HepG2 (cell line): ENCODE measurements at regions not wholly inside any gene's neighbourhood (a gene's known extent, or its start where the extent isn't known, plus 50 kb on each side); places are given as distances from the start of the nearest gene placed in this dataset.

Experiments
- CHD4 ChIP-seq: fragments of 200-600 bp; sonication (generic); IDR thresholded peaks from 2 replicates; pipeline ENCODE4 v1.7.0; 2017; ENCODE audit warnings: mild to moderate bottlenecking, low read length, borderline replicate concordance
- ELF1 ChIP-seq: sonication (generic); formaldehyde crosslinking; IDR thresholded peaks from 2 replicates; pipeline ENCODE4 v1.4.0; 2020; ENCODE audit warnings: missing genetic modification reagents
- HDAC6 ChIP-seq: fragments of 200-600 bp; sonication (generic); IDR thresholded peaks from 2 replicates; pipeline ENCODE4 v1.7.0; 2017; ENCODE audit warnings: mild to moderate bottlenecking, antibody characterized with exemption, low read length, low read depth
- HOXD1 ChIP-seq: sonication (generic); formaldehyde crosslinking; IDR thresholded peaks from 2 replicates; pipeline ENCODE4 v1.5.0; 2020; ENCODE audit warnings: missing genetic modification reagents
- KDM1A ChIP-seq: IDR thresholded peaks from 2 replicates; pipeline ENCODE4 v1.6.1; 2016; ENCODE audit warnings: missing compliant biosample characterization
- NFE2L2 ChIP-seq: fragments of 150-350 bp; IDR thresholded peaks from 2 replicates; pipeline ENCODE4 v1.6.1; 2014; ENCODE audit warnings: low read length
- TBX3 ChIP-seq: fragments of 450-650 bp; IDR thresholded peaks from 2 replicates; pipeline ENCODE4 v1.6.1; 2017; ENCODE audit warnings: antibody characterized with exemption, mild to moderate bottlenecking, inconsistent platforms, borderline replicate concordance
- TCF12 ChIP-seq, 2 experiments: fragments of 450-650 bp in 1 of 2; sonication (generic) in 1 of 2; formaldehyde crosslinking in 1 of 2; IDR thresholded peaks; 2 replicates each; pipeline versions ENCODE4 v1.6.1 to v1.8.0; 2017 to 2022; ENCODE audit warnings: antibody characterized with exemption in 1 of 2, mild to moderate bottlenecking in 1 of 2, missing genetic modification reagents in 1 of 2, moderate library complexity in 1 of 2
- TFDP1 ChIP-seq: IDR thresholded peaks from 2 replicates; pipeline ENCODE4 v1.6.1; 2016; ENCODE audit warnings: missing compliant biosample characterization, missing genetic modification reagents, borderline replicate concordance
- ZNF274 ChIP-seq: sonication (generic); formaldehyde crosslinking; IDR thresholded peaks from 2 replicates; pipeline ENCODE4 v1.5.1; 2020; ENCODE audit warnings: mild to moderate bottlenecking, missing genetic modification reagents
- ZNF598 ChIP-seq: sonication (generic); formaldehyde crosslinking; IDR thresholded peaks from 2 replicates; pipeline ENCODE4 v1.5.1; 2020; ENCODE audit warnings: mild to moderate bottlenecking, missing genetic modification reagents, borderline replicate concordance
- TF ChIP-seq, protein P1 (sequence below): sonication (generic); formaldehyde crosslinking; IDR thresholded peaks from 2 replicates; pipeline ENCODE4 v1.4.0; 2020; ENCODE audit warnings: missing genetic modification reagents, borderline replicate concordance
- TF ChIP-seq, protein P2 (sequence below): sonication (generic); formaldehyde crosslinking; IDR thresholded peaks from 2 replicates; pipeline ENCODE4 v1.5.0; 2020; ENCODE audit warnings: mild to moderate bottlenecking, missing genetic modification reagents, moderate library complexity
- TF ChIP-seq, protein P3 (sequence below): sonication (generic); formaldehyde crosslinking; IDR thresholded peaks from 2 replicates; pipeline ENCODE4 v1.4.0; 2020; ENCODE audit warnings: missing genetic modification reagents

DNA sequence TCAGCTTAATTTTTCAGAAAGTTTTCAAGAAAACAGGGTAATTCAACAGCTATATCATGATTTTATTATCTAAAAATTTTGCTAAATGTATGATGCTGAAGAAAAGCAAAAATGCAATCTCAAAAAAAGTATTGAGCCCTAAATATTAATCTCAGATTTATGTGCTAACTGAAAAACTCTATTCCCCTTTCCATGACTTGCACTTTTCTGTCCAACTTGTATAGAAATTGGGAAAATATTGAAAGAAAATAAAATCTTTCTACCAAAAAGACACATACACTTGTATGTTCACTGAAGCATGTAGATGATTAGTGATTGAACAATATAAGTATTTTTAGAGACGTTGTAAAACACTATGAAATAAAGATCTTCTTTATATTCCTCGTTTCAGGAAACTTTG lies 368.0 kb upstream of the ATXN7L3B start:
- no peak for TF ChIP-seq HDAC6
- no peak for TF ChIP-seq HOXD1 (CRISPR knock-in tag)
- TF ChIP-seq TBX3, result no peak
- no peak for TF ChIP-seq KDM1A (CRISPR knock-in tag)
- TF ChIP-seq, protein P1, sequence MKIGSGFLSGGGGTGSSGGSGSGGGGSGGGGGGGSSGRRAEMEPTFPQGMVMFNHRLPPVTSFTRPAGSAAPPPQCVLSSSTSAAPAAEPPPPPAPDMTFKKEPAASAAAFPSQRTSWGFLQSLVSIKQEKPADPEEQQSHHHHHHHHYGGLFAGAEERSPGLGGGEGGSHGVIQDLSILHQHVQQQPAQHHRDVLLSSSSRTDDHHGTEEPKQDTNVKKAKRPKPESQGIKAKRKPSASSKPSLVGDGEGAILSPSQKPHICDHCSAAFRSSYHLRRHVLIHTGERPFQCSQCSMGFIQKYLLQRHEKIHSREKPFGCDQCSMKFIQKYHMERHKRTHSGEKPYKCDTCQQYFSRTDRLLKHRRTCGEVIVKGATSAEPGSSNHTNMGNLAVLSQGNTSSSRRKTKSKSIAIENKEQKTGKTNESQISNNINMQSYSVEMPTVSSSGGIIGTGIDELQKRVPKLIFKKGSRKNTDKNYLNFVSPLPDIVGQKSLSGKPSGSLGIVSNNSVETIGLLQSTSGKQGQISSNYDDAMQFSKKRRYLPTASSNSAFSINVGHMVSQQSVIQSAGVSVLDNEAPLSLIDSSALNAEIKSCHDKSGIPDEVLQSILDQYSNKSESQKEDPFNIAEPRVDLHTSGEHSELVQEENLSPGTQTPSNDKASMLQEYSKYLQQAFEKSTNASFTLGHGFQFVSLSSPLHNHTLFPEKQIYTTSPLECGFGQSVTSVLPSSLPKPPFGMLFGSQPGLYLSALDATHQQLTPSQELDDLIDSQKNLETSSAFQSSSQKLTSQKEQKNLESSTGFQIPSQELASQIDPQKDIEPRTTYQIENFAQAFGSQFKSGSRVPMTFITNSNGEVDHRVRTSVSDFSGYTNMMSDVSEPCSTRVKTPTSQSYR (CRISPR knock-in tag), result no peak
- TF ChIP-seq, protein P2, sequence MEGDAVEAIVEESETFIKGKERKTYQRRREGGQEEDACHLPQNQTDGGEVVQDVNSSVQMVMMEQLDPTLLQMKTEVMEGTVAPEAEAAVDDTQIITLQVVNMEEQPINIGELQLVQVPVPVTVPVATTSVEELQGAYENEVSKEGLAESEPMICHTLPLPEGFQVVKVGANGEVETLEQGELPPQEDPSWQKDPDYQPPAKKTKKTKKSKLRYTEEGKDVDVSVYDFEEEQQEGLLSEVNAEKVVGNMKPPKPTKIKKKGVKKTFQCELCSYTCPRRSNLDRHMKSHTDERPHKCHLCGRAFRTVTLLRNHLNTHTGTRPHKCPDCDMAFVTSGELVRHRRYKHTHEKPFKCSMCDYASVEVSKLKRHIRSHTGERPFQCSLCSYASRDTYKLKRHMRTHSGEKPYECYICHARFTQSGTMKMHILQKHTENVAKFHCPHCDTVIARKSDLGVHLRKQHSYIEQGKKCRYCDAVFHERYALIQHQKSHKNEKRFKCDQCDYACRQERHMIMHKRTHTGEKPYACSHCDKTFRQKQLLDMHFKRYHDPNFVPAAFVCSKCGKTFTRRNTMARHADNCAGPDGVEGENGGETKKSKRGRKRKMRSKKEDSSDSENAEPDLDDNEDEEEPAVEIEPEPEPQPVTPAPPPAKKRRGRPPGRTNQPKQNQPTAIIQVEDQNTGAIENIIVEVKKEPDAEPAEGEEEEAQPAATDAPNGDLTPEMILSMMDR (CRISPR knock-in tag), result no peak
- TF ChIP-seq ELF1, result no peak
- peak; percentile 44; the same call in 1 of the 2 replicates for TF ChIP-seq NFE2L2
- no peak for TF ChIP-seq ZNF598
- TF ChIP-seq TCF12 (IDR thresholded peaks at IDR 0.05), result no peak
- no peak for TF ChIP-seq TCF12 (CRISPR knock-in tag; IDR thresholded peaks at IDR 0.05)
- TF ChIP-seq ZNF274, result no peak
- TF ChIP-seq CHD4, result no peak
- TF ChIP-seq, protein P3, sequence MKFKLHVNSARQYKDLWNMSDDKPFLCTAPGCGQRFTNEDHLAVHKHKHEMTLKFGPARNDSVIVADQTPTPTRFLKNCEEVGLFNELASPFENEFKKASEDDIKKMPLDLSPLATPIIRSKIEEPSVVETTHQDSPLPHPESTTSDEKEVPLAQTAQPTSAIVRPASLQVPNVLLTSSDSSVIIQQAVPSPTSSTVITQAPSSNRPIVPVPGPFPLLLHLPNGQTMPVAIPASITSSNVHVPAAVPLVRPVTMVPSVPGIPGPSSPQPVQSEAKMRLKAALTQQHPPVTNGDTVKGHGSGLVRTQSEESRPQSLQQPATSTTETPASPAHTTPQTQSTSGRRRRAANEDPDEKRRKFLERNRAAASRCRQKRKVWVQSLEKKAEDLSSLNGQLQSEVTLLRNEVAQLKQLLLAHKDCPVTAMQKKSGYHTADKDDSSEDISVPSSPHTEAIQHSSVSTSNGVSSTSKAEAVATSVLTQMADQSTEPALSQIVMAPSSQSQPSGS, result no peak
- no peak for TF ChIP-seq TFDP1 (CRISPR knock-in tag)
